MM.1S (cell line): ENCODE measurements at regions not wholly inside any gene's neighbourhood (a gene's known extent, or its start where the extent isn't known, plus 50 kb on each side); places are given as distances from the start of the nearest gene placed in this dataset.
"Not testable (repeated sequence)": the region's sequence is repeated elsewhere in the genome, so short reads cannot be mapped to it uniquely, and the experiment has no call there.

Experiments
- DNase-seq: peaks from one replicate; pipeline ENCODE4 v3.0.0-alpha.2; 2015
- H2AFZ ChIP-seq: fragments of 300-600 bp; sonication (generic); 2 replicates; pipeline ENCODE4 v1.6.0; 2016; ENCODE audit warnings: antibody characterized with exemption, low read length
- H3F3A ChIP-seq: fragments of 300-600 bp; sonication (generic); 2 replicates; pipeline ENCODE4 v1.6.1; 2016; ENCODE audit warnings: mild to moderate bottlenecking, antibody characterized with exemption, low read length, moderate library complexity, mixed read lengths; ENCODE audit not compliant: insufficient read depth
- H3K27ac ChIP-seq: fragments of 300-600 bp; sonication (generic); 2 replicates; pipeline ENCODE4 v1.5.1; 2016; ENCODE audit warnings: mild to moderate bottlenecking, low read length
- H3K27me3 ChIP-seq: fragments of 300-600 bp; sonication (generic); replicated peaks from 2 replicates; pipeline ENCODE4 v1.6.0; 2016; ENCODE audit warnings: low read length; ENCODE audit not compliant: insufficient read depth
- H3K36me3 ChIP-seq: fragments of 300-600 bp; sonication (generic); replicated peaks from 2 replicates; pipeline ENCODE4 v1.6.1; 2016; ENCODE audit warnings: mild to moderate bottlenecking, low read length, mixed read lengths; ENCODE audit not compliant: insufficient read depth
- H3K4me1 ChIP-seq: fragments of 300-600 bp; sonication (generic); 2 replicates; pipeline ENCODE4 v1.6.1; 2016; ENCODE audit warnings: low read length, mixed read lengths
- H3K4me2 ChIP-seq: fragments of 300-600 bp; sonication (generic); 2 replicates; pipeline ENCODE4 v1.6.0; 2016; ENCODE audit warnings: low read depth, low read length
- H3K4me3 ChIP-seq: fragments of 300-600 bp; sonication (generic); 2 replicates; pipeline ENCODE4 v1.5.1; 2016; ENCODE audit warnings: low read length, mixed read lengths
- H3K79me2 ChIP-seq: fragments of 300-600 bp; sonication (generic); 2 replicates; pipeline ENCODE4 v1.6.1; 2016; ENCODE audit warnings: mixed run types, low read length, mixed read lengths
- H3K9ac ChIP-seq: fragments of 300-600 bp; sonication (generic); 2 replicates; pipeline ENCODE4 v1.6.1; 2016; ENCODE audit warnings: low read length, mixed read lengths
- H3K9me2 ChIP-seq: fragments of 300-600 bp; sonication (generic); replicated peaks from 2 replicates; pipeline ENCODE4 v1.6.1; 2016; ENCODE audit warnings: mild to moderate bottlenecking, low read length, mixed read lengths; ENCODE audit not compliant: insufficient read depth
- H3K9me3 ChIP-seq: fragments of 300-600 bp; sonication (generic); replicated peaks from 2 replicates; pipeline ENCODE4 v1.6.1; 2016; ENCODE audit warnings: mild to moderate bottlenecking, low read length, mixed read lengths; ENCODE audit not compliant: insufficient read depth
- H4K20me1 ChIP-seq: fragments of 300-600 bp; sonication (generic); 2 replicates; pipeline ENCODE4 v1.6.1; 2016; ENCODE audit warnings: mild to moderate bottlenecking, low read length, moderate library complexity, mixed read lengths; ENCODE audit not compliant: insufficient read depth
- CTCF ChIP-seq: fragments of 300-600 bp; sonication (generic); IDR thresholded peaks from 2 replicates; pipeline ENCODE4 v1.5.1; 2016; ENCODE audit warnings: antibody characterized with exemption, low read length, mixed read lengths
- EZH2 ChIP-seq: fragments of 300-600 bp; sonication (generic); optimal IDR thresholded peaks from 2 replicates; pipeline ENCODE3; 2017; ENCODE audit warnings: low read depth, mild to moderate bottlenecking, antibody characterized with exemption, low read length, mixed read lengths
- EZH2phosphoT487 ChIP-seq: fragments of 300-600 bp; sonication (generic); IDR thresholded peaks from 2 replicates; pipeline ENCODE4 v1.6.1; 2018; ENCODE audit warnings: antibody characterized with exemption, low read length

GRCh38 chr12:43206396-43206795, 345.6 kb downstream of the ADAMTS20 start:
- H3F3A ChIP-seq, result no peaks in the 10 kb centered on the region
- no peak overlapping the region for H3K4me3 ChIP-seq
- H3K9me2 ChIP-seq, result no peaks in the 10 kb centered on the region
- H3K4me2 ChIP-seq, result no peak overlapping the region
- no peak overlapping the region for H3K27ac ChIP-seq
- H3K4me1 ChIP-seq, result no peaks in the 10 kb centered on the region
- TF ChIP-seq EZH2 (no peak), EZH2phosphoT487 (no peak), CTCF (no peak)
- no peak for DNase-seq
- H4K20me1 ChIP-seq, result no peaks in the 10 kb centered on the region
- no peak overlapping the region for H2AFZ ChIP-seq
- no peaks in the 10 kb centered on the region for H3K36me3 ChIP-seq
- H3K27me3 ChIP-seq, result no peaks in the 10 kb centered on the region
- H3K9ac ChIP-seq, result no peak overlapping the region
- H3K9me3 ChIP-seq, result no peaks in the 10 kb centered on the region
- H3K79me2 ChIP-seq, result no peaks in the 10 kb centered on the region

GRCh38 chr12:43198608-43199007, 353.4 kb downstream of the ADAMTS20 start:
- no peaks in the 10 kb centered on the region for H3K9me3 ChIP-seq
- H3K27ac ChIP-seq, result no peak overlapping the region
- TF ChIP-seq EZH2 (no peak), EZH2phosphoT487 (no peak), CTCF (no peak)
- H3F3A ChIP-seq, result no peaks in the 10 kb centered on the region
- H3K27me3 ChIP-seq, result no peaks in the 10 kb centered on the region
- H3K36me3 ChIP-seq, result no peaks in the 10 kb centered on the region
- DNase-seq, result peak; percentile 37
- H2AFZ ChIP-seq, result no peak overlapping the region
- H3K9me2 ChIP-seq, result no peaks in the 10 kb centered on the region
- H3K4me2 ChIP-seq, result no peak overlapping the region
- no peak overlapping the region for H3K4me3 ChIP-seq
- H3K9ac ChIP-seq, result no peak overlapping the region
- H3K4me1 ChIP-seq, result no peaks in the 10 kb centered on the region
- no peaks in the 10 kb centered on the region for H3K79me2 ChIP-seq
- no peaks in the 10 kb centered on the region for H4K20me1 ChIP-seq

- no peaks in the 10 kb centered on the region for H3K27me3 ChIP-seq
- no peaks in the 10 kb centered on the region for H4K20me1 ChIP-seq
- no peaks in the 10 kb centered on the region for H3K9me3 ChIP-seq
- no peak for TF ChIP-seq EZH2phosphoT487
- TF ChIP-seq CTCF, result no peak
- no peak for TF ChIP-seq EZH2
- no peak overlapping the region for H3K9ac ChIP-seq
- H3F3A ChIP-seq, result no peaks in the 10 kb centered on the region
- no peak overlapping the region for H2AFZ ChIP-seq
- DNase-seq, result no peak
- H3K36me3 ChIP-seq, result no peaks in the 10 kb centered on the region
- no peak overlapping the region for H3K4me2 ChIP-seq
- no peaks in the 10 kb centered on the region for H3K9me2 ChIP-seq
- no peaks in the 10 kb centered on the region for H3K4me1 ChIP-seq
- no peak overlapping the region for H3K4me3 ChIP-seq
- H3K27ac ChIP-seq, result no peak overlapping the region
- H3K79me2 ChIP-seq, result no peaks in the 10 kb centered on the region
These were observed 355.6 kb downstream of the ADAMTS20 start for GRCh38 chr12:43196268-43196907.

- H3K9me3 ChIP-seq, DNase-seq, H3F3A ChIP-seq, H3K9ac ChIP-seq, H3K79me2 ChIP-seq, H3K4me2 ChIP-seq, H3K9me2 ChIP-seq, H3K27me3 ChIP-seq, H4K20me1 ChIP-seq, H3K4me1 ChIP-seq, H3K36me3 ChIP-seq, H3K27ac ChIP-seq, H2AFZ ChIP-seq, H3K4me3 ChIP-seq: not testable (repeated sequence)
These were observed 358.9 kb downstream of the ADAMTS20 start for GRCh38 chr12:43193096-43193495.

- H3K9me3 ChIP-seq, H4K20me1 ChIP-seq, H3F3A ChIP-seq, H3K79me2 ChIP-seq, DNase-seq, H3K9ac ChIP-seq, H3K27ac ChIP-seq, H3K36me3 ChIP-seq, H3K4me1 ChIP-seq, H3K4me3 ChIP-seq, H3K27me3 ChIP-seq, H2AFZ ChIP-seq, H3K9me2 ChIP-seq, H3K4me2 ChIP-seq: not testable (repeated sequence)
These were observed 359.6 kb downstream of the ADAMTS20 start for GRCh38 chr12:43192442-43192841.
